Left lung (tissue), 4 donors: ENCODE measurements at regions not wholly inside any gene's neighbourhood (a gene's known extent, or its start where the extent isn't known, plus 50 kb on each side); places are given as distances from the start of the nearest gene placed in this dataset.

Source experiments
- ATAC-seq: fragments of 200-7000 bp; cut with Tn5 transposase; one replicate; pipeline ENCODE4 v1.9.1; 2020; ENCODE audit warnings: moderate library complexity
- DNase-seq, 4 donors: peaks; one replicate each; pipeline ENCODE4 v3.0.0-alpha.2; 2013 to 2020
- H3K27ac ChIP-seq, 2 donors: fragments of 200-600 bp; sonication (generic) in 1 of 2; one replicate each; pipeline versions ENCODE4 v1.5.0 to v1.8.0; 2020 to 2021
- H3K27me3 ChIP-seq, 2 donors: fragments of 200-600 bp; sonication (generic) in 1 of 2; one replicate each; pipeline versions ENCODE4 v1.5.0 to v1.8.0; 2020 to 2021
- H3K36me3 ChIP-seq, 2 donors: fragments of 200-600 bp; sonication (generic) in 1 of 2; one replicate each; pipeline versions ENCODE4 v1.5.0 to v1.8.0; 2020 to 2021
- H3K4me1 ChIP-seq, 2 donors: fragments of 200-600 bp; one replicate each; pipeline ENCODE4 v1.8.0; 2021
- H3K4me3 ChIP-seq, 2 donors: fragments of 200-600 bp; sonication (generic) in 1 of 2; one replicate each; pipeline versions ENCODE4 v1.5.0 to v1.8.0; 2020 to 2021; ENCODE audit warnings: mild to moderate bottlenecking in 1 of 2
- H3K9me3 ChIP-seq, 2 donors: fragments of 200-600 bp; sonication (generic) in 1 of 2; one replicate each; pipeline versions ENCODE4 v1.5.0 to v1.8.0; 2020 to 2021
- intact Hi-C, 2 donors: fragments of 100-400 bp; cut with DNase I; formaldehyde crosslinking; loops; one replicate each; pipeline versions ENCODE4 v1.11.2 to v1.14.2; 2022
- TF ChIP-seq, protein P1 (sequence below), 2 donors: fragments of 200-600 bp; sonication (generic) in 1 of 2; IDR thresholded peaks; one replicate each; pipeline versions ENCODE4 v1.5.0 to v1.8.0; 2021; ENCODE audit warnings: antibody characterized with exemption in 2 of 2
- donor health status: DM: no; HTN: yes; CAD: no.
- donor health status: DM: no; HTN: no; CAD: no.

DNA sequence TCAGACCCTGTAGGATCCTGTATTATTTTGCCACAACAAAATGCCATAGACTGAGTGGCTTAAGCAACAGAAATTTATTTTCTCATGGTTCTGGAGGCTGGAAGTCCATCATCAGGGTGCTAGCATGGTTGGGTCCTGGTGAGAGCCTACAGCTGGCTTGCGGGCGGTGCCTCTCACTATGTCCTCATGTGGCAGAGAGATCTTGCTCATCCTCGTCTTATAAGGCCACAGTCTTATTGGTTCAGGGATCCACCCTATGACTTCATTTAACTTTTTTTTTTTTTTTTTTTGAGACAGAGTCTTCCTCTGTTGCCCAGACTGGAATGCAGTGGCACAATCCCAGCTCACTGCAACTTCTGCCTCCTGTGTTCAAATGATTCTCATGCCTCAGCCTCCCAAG, 90.9 kb downstream of the LSM5 start:
- H3K9me3 ChIP-seq = no peaks in the 10 kb centered on the region
- intact Hi-C loops = no loop called here
- ATAC-seq (no peak), DNase-seq (no peak)
- H3K4me1 ChIP-seq = no peaks in the 10 kb centered on the region
- no peak overlapping the region for H3K27ac ChIP-seq
- TF ChIP-seq, protein P1, sequence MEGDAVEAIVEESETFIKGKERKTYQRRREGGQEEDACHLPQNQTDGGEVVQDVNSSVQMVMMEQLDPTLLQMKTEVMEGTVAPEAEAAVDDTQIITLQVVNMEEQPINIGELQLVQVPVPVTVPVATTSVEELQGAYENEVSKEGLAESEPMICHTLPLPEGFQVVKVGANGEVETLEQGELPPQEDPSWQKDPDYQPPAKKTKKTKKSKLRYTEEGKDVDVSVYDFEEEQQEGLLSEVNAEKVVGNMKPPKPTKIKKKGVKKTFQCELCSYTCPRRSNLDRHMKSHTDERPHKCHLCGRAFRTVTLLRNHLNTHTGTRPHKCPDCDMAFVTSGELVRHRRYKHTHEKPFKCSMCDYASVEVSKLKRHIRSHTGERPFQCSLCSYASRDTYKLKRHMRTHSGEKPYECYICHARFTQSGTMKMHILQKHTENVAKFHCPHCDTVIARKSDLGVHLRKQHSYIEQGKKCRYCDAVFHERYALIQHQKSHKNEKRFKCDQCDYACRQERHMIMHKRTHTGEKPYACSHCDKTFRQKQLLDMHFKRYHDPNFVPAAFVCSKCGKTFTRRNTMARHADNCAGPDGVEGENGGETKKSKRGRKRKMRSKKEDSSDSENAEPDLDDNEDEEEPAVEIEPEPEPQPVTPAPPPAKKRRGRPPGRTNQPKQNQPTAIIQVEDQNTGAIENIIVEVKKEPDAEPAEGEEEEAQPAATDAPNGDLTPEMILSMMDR (IDR thresholded peaks at IDR 0.05) = no peak
- H3K27me3 ChIP-seq = no peaks in the 10 kb centered on the region
- no peaks in the 10 kb centered on the region for H3K36me3 ChIP-seq
- H3K4me3 ChIP-seq = no peak overlapping the region

DNA sequence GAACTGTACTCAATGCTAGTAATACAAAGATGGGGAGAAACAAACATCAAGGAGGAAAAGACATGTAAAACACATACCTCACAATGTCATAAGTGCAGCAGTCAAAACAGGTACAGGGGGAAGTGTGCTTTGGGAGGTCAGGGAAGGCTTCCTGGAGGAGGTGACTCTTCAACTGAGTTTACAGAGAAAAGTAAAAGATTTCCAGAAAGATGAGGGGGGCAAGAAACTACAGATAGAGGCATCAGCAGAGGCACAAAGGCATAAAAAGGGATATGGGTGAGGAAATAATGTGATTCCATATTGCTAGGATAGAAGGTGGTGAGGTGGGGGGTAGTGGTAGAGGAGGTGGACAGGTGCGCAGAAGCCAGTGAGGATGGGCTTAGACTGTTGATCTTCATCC, 95.0 kb downstream of the LSM5 start:
- Histone ChIP-seq H3K4me1 (no peaks in the 10 kb centered on the region), H3K27me3 (no peaks in the 10 kb centered on the region), H3K9me3 (no peaks in the 10 kb centered on the region), H3K4me3 (no peak overlapping the region), H3K27ac (no peak overlapping the region), H3K36me3 (no peaks in the 10 kb centered on the region)
- DNase-seq = no peak
- TF ChIP-seq, protein P1 (IDR thresholded peaks at IDR 0.05) = no peak
- intact Hi-C loops = no loop called here
- no peak for ATAC-seq

DNA sequence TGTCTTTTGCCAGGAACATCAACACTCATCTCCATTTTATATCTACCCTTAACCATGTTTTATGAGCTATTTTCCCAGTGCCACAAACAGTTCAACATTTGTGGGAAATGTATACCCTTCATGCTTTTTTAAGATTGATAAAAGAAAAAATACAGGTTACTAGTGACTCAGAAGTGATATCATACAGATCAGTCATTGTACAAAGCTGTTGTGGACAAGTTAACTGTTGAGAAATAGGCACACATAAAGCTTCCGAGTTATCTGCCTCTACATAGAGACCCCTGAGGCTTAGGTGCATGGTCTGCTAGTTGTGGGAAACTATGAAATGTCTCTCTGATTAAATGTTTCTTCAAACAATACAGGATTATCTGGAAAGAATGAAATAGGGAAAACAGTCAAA, 96.3 kb downstream of the LSM5 start:
- TF ChIP-seq, protein P1 (IDR thresholded peaks at IDR 0.05) = no peak
- DNase-seq = no peak

DNA sequence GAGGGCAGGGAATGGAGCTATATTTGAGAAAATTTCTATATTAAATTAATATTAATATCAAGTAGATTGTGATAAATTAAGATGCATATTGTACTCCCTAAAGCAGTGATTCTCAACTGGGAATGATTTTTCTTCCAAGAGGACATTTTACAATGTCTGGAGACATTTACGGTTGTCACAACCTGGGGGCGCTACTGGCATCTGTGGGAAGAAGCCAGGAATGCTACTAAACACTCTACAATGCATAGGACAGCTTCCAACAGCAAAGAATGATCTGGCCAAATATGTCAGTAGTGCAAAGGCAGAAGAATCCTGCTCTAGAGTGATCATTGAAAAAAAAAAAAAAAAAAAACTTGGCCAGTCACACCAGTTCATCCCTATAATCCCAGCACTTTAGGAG, 100.0 kb downstream of the LSM5 start:
- no peak for DNase-seq
- Histone ChIP-seq H3K27ac (no peak overlapping the region), H3K9me3 (no peaks in the 10 kb centered on the region), H3K4me1 (no peaks in the 10 kb centered on the region), H3K36me3 (no peaks in the 10 kb centered on the region), H3K4me3 (no peak overlapping the region), H3K27me3 (no peaks in the 10 kb centered on the region)
- TF ChIP-seq, protein P1 (IDR thresholded peaks at IDR 0.05) = no peak
- no peak for ATAC-seq
- intact Hi-C loops = no loop called here

More for the DNA sequence above, 96.3 kb downstream of the LSM5 start:
- ATAC-seq = no peak
- Histone ChIP-seq H3K9me3 (no peaks in the 10 kb centered on the region), H3K4me1 (no peaks in the 10 kb centered on the region), H3K27me3 (no peaks in the 10 kb centered on the region), H3K4me3 (no peak overlapping the region), H3K36me3 (no peaks in the 10 kb centered on the region), H3K27ac (no peak overlapping the region)
- intact Hi-C loops = no loop called here

DNA sequence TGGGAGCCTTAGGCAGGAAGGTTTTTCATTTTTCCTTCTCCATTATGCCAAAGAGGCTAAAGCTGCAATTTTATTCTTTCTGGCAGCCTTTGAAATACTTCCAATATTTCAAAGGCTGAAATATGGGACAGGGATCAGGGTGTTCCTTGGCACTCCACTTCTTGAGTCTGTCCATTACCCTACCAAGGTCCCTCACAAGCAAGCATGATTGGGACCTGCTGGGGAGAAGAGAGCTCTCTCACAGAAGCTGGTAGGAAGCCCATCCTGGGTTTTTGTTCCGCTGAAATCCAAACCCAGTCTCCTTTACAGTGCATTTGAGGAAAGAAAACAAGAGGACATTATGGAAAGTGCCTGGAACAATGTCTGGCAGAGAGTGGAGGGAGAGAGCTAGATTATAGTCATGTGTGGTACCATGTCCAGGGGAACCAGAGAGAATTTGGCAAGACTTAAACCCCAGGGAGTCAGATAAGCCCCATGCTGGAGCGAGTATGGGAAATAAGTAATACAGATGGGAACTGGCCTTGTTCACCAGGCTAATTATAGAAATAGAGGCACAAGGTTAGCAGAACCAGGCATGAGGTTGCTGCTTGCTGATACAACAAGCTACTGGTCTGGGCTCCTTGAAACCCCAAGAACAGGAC, 104.7 kb downstream of the LSM5 start:
- intact Hi-C loops = no loop called here
- Histone ChIP-seq H3K4me3 (no peak overlapping the region), H3K4me1 (no peaks in the 10 kb centered on the region), H3K9me3 (no peaks in the 10 kb centered on the region), H3K27ac (no peak overlapping the region), H3K27me3 (peaks cover 0 to 10% of the 10 kb centered on the region in 2 donors), H3K36me3 (no peaks in the 10 kb centered on the region)
- ATAC-seq = no peak
- TF ChIP-seq, protein P1 (IDR thresholded peaks at IDR 0.05) = no peak
- no peak for DNase-seq
